IMR-90 (cell line): ENCODE measurements at regions not wholly inside any gene's neighbourhood (a gene's known extent, or its start where the extent isn't known, plus 50 kb on each side); places are given as distances from the start of the nearest gene placed in this dataset.

Experiments used
- ATAC-seq: fragments of 200-7000 bp; cut with Tn5 transposase; 2 replicates; pipeline ENCODE4 v1.9.1; 2020; ENCODE audit warnings: low read depth, mild to moderate bottlenecking, moderate library complexity
- BruUV-seq: library from RNA; stranded (reverse); fragments of 400-500 nt; replicated peaks from 2 replicates; lab custom pipeline; 2021; lab: Mats Ljungman, UMichigan
- CTCF ChIA-PET: fragments of 300-600 bp; formaldehyde crosslinking; extraction: SDS; loops from one replicate; lab custom pipeline; 2021; ENCODE audit warnings: antibody characterized with exemption; lab: Yijun Ruan, JAX
- POLR2A ChIA-PET: fragments of 300-600 bp; sonication (Branson Sonifier 250); formaldehyde crosslinking; loops from one replicate; lab custom pipeline; 2022; ENCODE audit warnings: antibody characterized with exemption; ENCODE audit not compliant: unreplicated experiment; lab: Charles Lee
- DNase-seq: peaks from one replicate; pipeline ENCODE4 v3.0.0; 2013
- H2AFZ ChIP-seq: replicated peaks from 2 replicates; pipeline ENCODE3; 2013; ENCODE audit warnings: low read length, mild to moderate bottlenecking; ENCODE audit not compliant: poor library complexity
- H2AK5ac ChIP-seq: 2 replicates; pipeline ENCODE4 v1.6.1; 2013; ENCODE audit warnings: low read depth, low read length, inconsistent platforms
- H2AK9ac ChIP-seq: replicated peaks from 2 replicates; pipeline ENCODE3; 2013; ENCODE audit warnings: mild to moderate bottlenecking, low read depth, low read length, moderate library complexity; ENCODE audit not compliant: poor library complexity
- H2BK120ac ChIP-seq: 2 replicates; pipeline ENCODE4 v1.6.1; 2013; ENCODE audit warnings: low read depth, low read length, inconsistent platforms
- H2BK15ac ChIP-seq: 3 replicates; pipeline ENCODE4 v1.6.1; 2013; ENCODE audit warnings: low read depth, low read length, inconsistent platforms
- H2BK20ac ChIP-seq: 2 replicates; pipeline ENCODE4 v1.6.1; 2013; ENCODE audit warnings: low read depth, mild to moderate bottlenecking, inconsistent platforms, low read length, moderate library complexity
- H2BK5ac ChIP-seq: 2 replicates; pipeline ENCODE4 v1.6.1; 2013; ENCODE audit warnings: mild to moderate bottlenecking, low read depth, low read length, inconsistent platforms; ENCODE audit not compliant: poor library complexity, severe bottlenecking
- H3K14ac ChIP-seq: replicated peaks from 2 replicates; pipeline ENCODE4 v1.6.1; 2013; ENCODE audit warnings: low read depth, low read length, inconsistent platforms
- H3K18ac ChIP-seq: 2 replicates; pipeline ENCODE4 v1.6.1; 2013; ENCODE audit warnings: low read depth, low read length, control low read depth
- H3K23ac ChIP-seq: 2 replicates; pipeline ENCODE4 v1.6.1; 2013; ENCODE audit warnings: low read depth, low read length, inconsistent platforms
- H3K27ac ChIP-seq: 2 replicates; pipeline ENCODE4 v1.5.1; 2013; ENCODE audit warnings: mild to moderate bottlenecking, control low read depth, low read length; ENCODE audit not compliant: insufficient read depth
- H3K27me3 ChIP-seq: 2 replicates; pipeline ENCODE4 v1.6.1; 2013; ENCODE audit warnings: low read length; ENCODE audit not compliant: control insufficient read depth, insufficient read depth
- H3K36me3 ChIP-seq: 2 replicates; pipeline ENCODE4 v1.6.1; 2013; ENCODE audit warnings: low read length, mixed read lengths; ENCODE audit not compliant: control insufficient read depth, insufficient read depth
- H3K4ac ChIP-seq: 2 replicates; pipeline ENCODE4 v1.6.1; 2013; ENCODE audit warnings: low read depth, low read length, inconsistent platforms
- H3K4me1 ChIP-seq: 2 replicates; pipeline ENCODE4 v1.6.1; 2013; ENCODE audit warnings: low read length, mixed read lengths; ENCODE audit not compliant: control insufficient read depth, insufficient read depth
- H3K4me2 ChIP-seq: 2 replicates; pipeline ENCODE4 v1.6.1; 2013; ENCODE audit warnings: low read depth, mild to moderate bottlenecking, control low read depth, low read length, moderate library complexity
- H3K4me3 ChIP-seq: 2 replicates; pipeline ENCODE4 v1.5.1; 2013; ENCODE audit warnings: low read depth, mild to moderate bottlenecking, control low read depth, low read length, moderate library complexity; ENCODE audit not compliant: insufficient read depth
- H3K56ac ChIP-seq: 2 replicates; pipeline ENCODE4 v1.6.1; 2013; ENCODE audit warnings: low read length, inconsistent platforms; ENCODE audit not compliant: insufficient read depth; ENCODE audit errors: extremely low read depth
- H3K79me1 ChIP-seq, 2 experiments: 2 replicates each; pipeline ENCODE4 v1.6.1; 2013; ENCODE audit warnings: low read length in 2 of 2, inconsistent platforms in 1 of 2, low read depth in 1 of 2
- H3K9ac ChIP-seq: 2 replicates; pipeline ENCODE4 v1.6.1; 2013; ENCODE audit warnings: low read depth, low read length, control low read depth
- H3K9me1 ChIP-seq: 2 replicates; pipeline ENCODE4 v1.6.1; 2013; ENCODE audit warnings: low read length, inconsistent platforms; ENCODE audit not compliant: insufficient read depth
- H3K9me3 ChIP-seq: 2 replicates; pipeline ENCODE4 v1.6.1; 2013; ENCODE audit warnings: low read length; ENCODE audit not compliant: control insufficient read depth, insufficient read depth
- H4K20me1 ChIP-seq: 2 replicates; pipeline ENCODE4 v1.6.1; 2013; ENCODE audit warnings: low read length, inconsistent platforms; ENCODE audit not compliant: insufficient read depth
- H4K5ac ChIP-seq: 2 replicates; pipeline ENCODE4 v1.6.1; 2013; ENCODE audit warnings: mild to moderate bottlenecking, low read depth, low read length, control low read depth
- H4K8ac ChIP-seq, 2 experiments: 2 replicates each; pipeline ENCODE4 v1.6.1; 2013; ENCODE audit warnings: low read depth in 2 of 2, low read length in 2 of 2, control low read depth in 1 of 2, inconsistent platforms in 1 of 2
- H4K91ac ChIP-seq: 2 replicates; pipeline ENCODE4 v1.6.1; 2013; ENCODE audit warnings: low read depth, low read length, inconsistent platforms; ENCODE audit not compliant: insufficient read depth
- BHLHE40 ChIP-seq: fragments of 150-350 bp; IDR thresholded peaks from 2 replicates; pipeline ENCODE4 v1.6.1; 2016; ENCODE audit warnings: mild to moderate bottlenecking, low read depth, low read length
- CHD1 ChIP-seq: IDR thresholded peaks from 2 replicates; pipeline ENCODE4 v1.6.1; 2012; ENCODE audit warnings: low read depth, low read length, improper control_type of control experiment
- MAFK ChIP-seq: IDR thresholded peaks from 2 replicates; pipeline ENCODE4 v1.6.1; 2012; ENCODE audit warnings: low read depth, low read length, improper control_type of control experiment
- MXI1 ChIP-seq: IDR thresholded peaks from 2 replicates; pipeline ENCODE4 v1.6.1; 2012; ENCODE audit warnings: low read depth, mild to moderate bottlenecking, low read length, moderate library complexity, borderline replicate concordance
- NFE2L2 ChIP-seq: fragments of 150-350 bp; IDR thresholded peaks from 2 replicates; pipeline ENCODE4 v1.6.1; 2016; ENCODE audit warnings: low read depth, mild to moderate bottlenecking, low read length
- SMC3 ChIP-seq: fragments of 150-350 bp; IDR thresholded peaks from 2 replicates; pipeline ENCODE4 v1.6.1; 2016; ENCODE audit warnings: low read depth, mild to moderate bottlenecking, antibody characterized with exemption, low read length, moderate library complexity
- WGBS, 2 experiments: methylation state at CpG; one replicate each; pipeline versions ENCODE4 v1.1.5 to v1.1.7; 2013; ENCODE audit warnings: missing lambda C conversion rate in 2 of 2; ENCODE audit not compliant: insufficient read length in 1 of 2; ENCODE audit errors: extremely low coverage in 2 of 2; 5-methylcytosine and 5-hydroxymethylcytosine counted together
- dilution Hi-C: fragments of 300-500 bp; cut with HindIII; formaldehyde crosslinking; loops from one replicate; pipeline ENCODE4 v1.14.3; 2018; ENCODE audit warnings: low sequenced_read_pairs; ENCODE audit not compliant: unreplicated experiment
- in situ Hi-C: fragments of 300-500 bp; cut with MboI; formaldehyde crosslinking; loops from 3 replicates; pipeline ENCODE4 v1.14.3; 2019; ENCODE audit warnings: low sequenced_read_pairs, inconsistent platforms, mixed read lengths
- intact Hi-C: fragments of 100-400 bp; cut with micrococcal nuclease; formaldehyde crosslinking; loops from 2 replicates; pipeline ENCODE4 v1.10.0; 2022

DNA sequence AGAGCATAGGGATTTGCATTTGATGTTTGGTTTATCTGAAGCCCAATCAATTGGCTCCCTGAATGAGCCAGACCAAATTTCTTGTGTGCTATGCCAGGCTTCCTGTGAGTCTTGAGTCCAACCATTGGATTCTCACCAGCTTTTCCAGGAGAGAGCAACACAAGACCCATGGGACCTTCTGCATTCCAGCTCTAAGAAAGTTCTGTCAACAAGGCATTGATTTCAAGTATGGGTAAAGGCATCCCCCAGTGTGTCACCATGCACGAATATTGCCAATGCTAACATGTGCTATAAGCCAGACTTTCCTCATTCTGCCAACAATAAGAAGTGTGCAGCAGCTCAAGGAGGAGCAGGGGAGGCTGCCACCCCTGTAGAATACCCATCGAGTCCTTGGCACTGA, 266.6 kb downstream of the ETAA1 start:
- no peak overlapping the region for H3K4ac ChIP-seq
- no peak overlapping the region for H3K27ac ChIP-seq
- no peak overlapping the region for H4K91ac ChIP-seq
- H2BK15ac ChIP-seq: no peak overlapping the region
- H3K14ac ChIP-seq: no peak overlapping the region; the same call in 1 of the 2 replicates
- dilution Hi-C loops (no loop called here), in situ Hi-C loops (no loop called here), intact Hi-C loops (no loop called here)
- H4K8ac ChIP-seq: no peak overlapping the region
- H2AK9ac ChIP-seq: no peak overlapping the region
- H4K5ac ChIP-seq: no peak overlapping the region
- no peak overlapping the region for H3K56ac ChIP-seq
- no peak overlapping the region for H3K4me2 ChIP-seq
- peaks cover 7% of the 10 kb centered on the region for H3K4me1 ChIP-seq
- no peak overlapping the region for H2BK120ac ChIP-seq
- no peak overlapping the region; the same call in 1 of the 2 replicates for H3K23ac ChIP-seq
- no peaks in the 10 kb centered on the region for H3K79me1 ChIP-seq
- ChIA-PET POLR2A (no interaction called here), CTCF (interaction anchor here (0.6 kb wide), 1 partner anchor 1651 kb away, joined by 3 read pairs; no protein-coding TSS in a partner anchor)
- no TSS peak for BruUV-seq
- no peak overlapping the region for H2BK5ac ChIP-seq
- no peaks in the 10 kb centered on the region for H3K36me3 ChIP-seq
- WGBS, 2 experiments: no CpG with 5 or more reads among the region's 2 CpGs
- H2BK20ac ChIP-seq: no peak overlapping the region; the same call in 1 of the 2 replicates
- H3K4me3 ChIP-seq: no peak overlapping the region
- no peak overlapping the region for H3K9ac ChIP-seq
- H2AK5ac ChIP-seq: no peak overlapping the region
- no peaks in the 10 kb centered on the region for H4K20me1 ChIP-seq
- H2AFZ ChIP-seq: no peak overlapping the region
- ATAC-seq (no peak), DNase-seq (no peak)
- peaks cover 2% of the 10 kb centered on the region; the same call in 1 of the 2 replicates for H3K9me3 ChIP-seq
- no peak overlapping the region for H3K18ac ChIP-seq
- TF ChIP-seq SMC3 (no peak), BHLHE40 (no peak), MAFK (no peak), NFE2L2 (no peak), MXI1 (no peak), CHD1 (no peak)
- peaks cover 6% of the 10 kb centered on the region for H3K9me1 ChIP-seq
- no peaks in the 10 kb centered on the region for H3K27me3 ChIP-seq
